H9 (cell line): ENCODE measurements at regions not wholly inside any gene's neighbourhood (a gene's known extent, or its start where the extent isn't known, plus 50 kb on each side); places are given as distances from the start of the nearest gene placed in this dataset.

Experiments
- DNase-seq: peaks from one replicate; pipeline ENCODE4 v3.0.0-alpha.2; 2017
- H2AFZ ChIP-seq: one replicate; pipeline ENCODE4 v1.6.1; 2013; ENCODE audit warnings: mild to moderate bottlenecking, low read length, control low read depth, moderate library complexity
- H2AK5ac ChIP-seq: 2 replicates; pipeline ENCODE4 v1.6.1; 2013; ENCODE audit warnings: low read length, control low read depth, mixed read lengths; ENCODE audit not compliant: insufficient read length
- H2BK120ac ChIP-seq: one replicate; pipeline ENCODE4 v1.6.1; 2013; ENCODE audit warnings: low read depth, mild to moderate bottlenecking, low read length, control low read depth, inconsistent platforms; ENCODE audit not compliant: poor library complexity, severe bottlenecking
- H2BK12ac ChIP-seq: 2 replicates; pipeline ENCODE4 v1.6.1; 2013; ENCODE audit warnings: low read length, control low read depth, mixed read lengths, low read depth; ENCODE audit not compliant: insufficient read length
- H2BK15ac ChIP-seq: 2 replicates; pipeline ENCODE4 v1.6.1; 2013; ENCODE audit warnings: low read depth, low read length, control low read depth
- H2BK20ac ChIP-seq: one replicate; pipeline ENCODE4 v1.6.1; 2013; ENCODE audit warnings: low read depth, mild to moderate bottlenecking, low read length, control low read depth, inconsistent platforms; ENCODE audit not compliant: poor library complexity, severe bottlenecking
- H2BK5ac ChIP-seq: 2 replicates; pipeline ENCODE4 v1.6.1; 2013; ENCODE audit warnings: low read length, control low read depth, mixed read lengths; ENCODE audit not compliant: insufficient read length
- H3K14ac ChIP-seq: 2 replicates; pipeline ENCODE4 v1.6.1; 2013; ENCODE audit warnings: low read length, control low read depth; ENCODE audit not compliant: insufficient read depth
- H3K18ac ChIP-seq: 2 replicates; pipeline ENCODE4 v1.6.1; 2013; ENCODE audit warnings: low read depth, mild to moderate bottlenecking, mixed read lengths, low read length, control low read depth; ENCODE audit not compliant: insufficient read length
- H3K23ac ChIP-seq: 2 replicates; pipeline ENCODE4 v1.6.1; 2013; ENCODE audit warnings: low read length, control low read depth, mixed read lengths, low read depth; ENCODE audit not compliant: insufficient read length
- H3K23me2 ChIP-seq: 2 replicates; pipeline ENCODE4 v1.6.1; 2013; ENCODE audit warnings: low read depth, mild to moderate bottlenecking, mixed read lengths, low read length, control low read depth; ENCODE audit not compliant: insufficient read length, poor library complexity, severe bottlenecking
- H3K27ac ChIP-seq: 2 replicates; pipeline ENCODE4 v1.5.1; 2013; ENCODE audit warnings: low read length, control low read depth, mixed read lengths, low read depth; ENCODE audit not compliant: insufficient read length
- H3K27me3 ChIP-seq: 2 replicates; pipeline ENCODE4 v1.6.1; 2013; ENCODE audit warnings: low read length, control low read depth, inconsistent platforms; ENCODE audit not compliant: insufficient read depth
- H3K4ac ChIP-seq: 2 replicates; pipeline ENCODE4 v1.6.1; 2013; ENCODE audit warnings: low read depth, mild to moderate bottlenecking, control low read depth, inconsistent platforms, low read length, moderate library complexity
- H3K4me1 ChIP-seq: 2 replicates; pipeline ENCODE4 v1.6.1; 2013; ENCODE audit warnings: low read length, control low read depth, inconsistent platforms; ENCODE audit not compliant: insufficient read depth
- H3K4me2 ChIP-seq: 2 replicates; pipeline ENCODE4 v1.6.1; 2013; ENCODE audit warnings: low read length, control low read depth, mixed read lengths; ENCODE audit not compliant: insufficient read length, insufficient read depth
- H3K56ac ChIP-seq: 2 replicates; pipeline ENCODE4 v1.6.1; 2013; ENCODE audit warnings: low read depth, mild to moderate bottlenecking, mixed read lengths, low read length, control low read depth; ENCODE audit not compliant: insufficient read length
- H3K79me1 ChIP-seq: 2 replicates; pipeline ENCODE4 v1.6.1; 2013; ENCODE audit warnings: low read depth, mild to moderate bottlenecking, moderate library complexity, low read length, control low read depth, inconsistent platforms; ENCODE audit not compliant: insufficient read depth, poor library complexity, severe bottlenecking
- H3K79me2 ChIP-seq: 2 replicates; pipeline ENCODE4 v1.6.1; 2013; ENCODE audit warnings: low read length, control low read depth, inconsistent platforms; ENCODE audit not compliant: insufficient read depth
- H3K9ac ChIP-seq: 2 replicates; pipeline ENCODE4 v1.6.1; 2013; ENCODE audit warnings: low read length, control low read depth, mixed read lengths; ENCODE audit not compliant: insufficient read length; ENCODE audit errors: extremely low read depth
- H3K9me3 ChIP-seq: one replicate; pipeline ENCODE4 v1.6.1; 2013; ENCODE audit warnings: low read depth, low read length, inconsistent platforms; ENCODE audit not compliant: control insufficient read depth
- H3T11ph ChIP-seq: one replicate; pipeline ENCODE4 v1.6.1; 2013; ENCODE audit warnings: mild to moderate bottlenecking, low read length, control low read depth, inconsistent platforms
- H4K20me1 ChIP-seq: one replicate; pipeline ENCODE4 v1.6.1; 2013; ENCODE audit not compliant: control insufficient read depth, insufficient read length, insufficient read depth
- H4K5ac ChIP-seq: 2 replicates; pipeline ENCODE4 v1.6.1; 2013; ENCODE audit warnings: low read depth, mild to moderate bottlenecking, mixed read lengths, low read length, control low read depth; ENCODE audit not compliant: insufficient read length
- H4K8ac ChIP-seq: replicated peaks from 2 replicates; pipeline ENCODE4 v1.6.1; 2013; ENCODE audit warnings: low read length, control low read depth, mixed read lengths, low read depth; ENCODE audit not compliant: insufficient read length
- H4K91ac ChIP-seq: 2 replicates; pipeline ENCODE4 v1.6.1; 2013; ENCODE audit warnings: low read depth, mild to moderate bottlenecking, moderate library complexity, mixed read lengths, low read length, control low read depth; ENCODE audit not compliant: insufficient read length
- H3K27ac Mint-ChIP-seq, 3 experiments: 2 replicates in 2 of 3; 3 replicates in 1 of 3; pipeline ENCODE4 v1.8.0; 2020 to 2021; ENCODE audit warnings: mixed read lengths in 3 of 3, mild to moderate bottlenecking in 1 of 3, moderate library complexity in 1 of 3
- H3K27me3 Mint-ChIP-seq: 2 replicates; pipeline ENCODE4 v1.8.0; 2021; ENCODE audit warnings: low read depth, mild to moderate bottlenecking, moderate library complexity, mixed read lengths
- H3K36me3 Mint-ChIP-seq, 3 experiments: 2 replicates in 2 of 3; 3 replicates in 1 of 3; pipeline ENCODE4 v1.8.0; 2020 to 2021; ENCODE audit warnings: low read depth in 3 of 3, mixed read lengths in 3 of 3; ENCODE audit not compliant: insufficient read depth in 1 of 3
- H3K4me1 Mint-ChIP-seq, 2 experiments: 2 replicates each; pipeline ENCODE4 v1.8.0; 2020; ENCODE audit warnings: mixed read lengths in 2 of 2
- H3K4me3 Mint-ChIP-seq, 2 experiments: 2 replicates in 1 of 2; 3 replicates in 1 of 2; pipeline ENCODE4 v1.8.0; 2020 to 2021; ENCODE audit warnings: mild to moderate bottlenecking in 2 of 2, mixed read lengths in 2 of 2, moderate library complexity in 1 of 2
- H3K9me3 Mint-ChIP-seq, 2 experiments: 2 replicates in 1 of 2; 3 replicates in 1 of 2; pipeline ENCODE4 v1.8.0; 2020; ENCODE audit warnings: mild to moderate bottlenecking in 2 of 2, mixed read lengths in 2 of 2, moderate library complexity in 1 of 2
- CTCF ChIP-seq: fragments of 200-600 bp; sonication (generic); conservative IDR thresholded peaks from 3 replicates; pipeline ENCODE4 v1.8.0; 2021; ENCODE audit warnings: antibody characterized with exemption, mild to moderate bottlenecking
- WGBS: extraction: QIAGEN DNeasy Blood & Tissue Kit; methylation state at CpG from one replicate; pipeline ENCODE4 v1.1.7; 2013; ENCODE audit warnings: missing lambda C conversion rate, low lambda C conversion rate, mixed read lengths; ENCODE audit not compliant: insufficient read length; ENCODE audit errors: extremely low coverage; 5-methylcytosine and 5-hydroxymethylcytosine counted together

- H2BK12ac ChIP-seq = no peak overlapping the region
- DNase-seq = no peak
- H3K56ac ChIP-seq = no peak overlapping the region
- no peaks in the 10 kb centered on the region for H3K79me1 ChIP-seq
- no CpG with 5 or more reads among the region's 11 CpGs for WGBS
- no peaks in the 10 kb centered on the region for H3K9me3 ChIP-seq
- no peak overlapping the region for H3K4ac ChIP-seq
- TF ChIP-seq CTCF = no peak
- H3K27ac Mint-ChIP-seq = no peak overlapping the region
- no peaks in the 10 kb centered on the region; a peak in 1 of 5 replicates for H3K9me3 Mint-ChIP-seq
- H4K20me1 ChIP-seq = no peaks in the 10 kb centered on the region
- no peak overlapping the region for H3K9ac ChIP-seq
- H3K36me3 Mint-ChIP-seq = no peaks in the 10 kb centered on the region
- no peak overlapping the region for H3K27ac ChIP-seq
- H3K27me3 Mint-ChIP-seq = peaks cover 44% of the 10 kb centered on the region
- H4K5ac ChIP-seq = no peak overlapping the region
- H3T11ph ChIP-seq = no peak overlapping the region
- no peaks in the 10 kb centered on the region for H3K27me3 ChIP-seq
- no peaks in the 10 kb centered on the region for H3K4me1 ChIP-seq
- no peaks in the 10 kb centered on the region for H3K79me2 ChIP-seq
- H3K23me2 ChIP-seq = no peaks in the 10 kb centered on the region
- H3K14ac ChIP-seq = no peak overlapping the region
- no peak overlapping the region for H3K23ac ChIP-seq
- no peak overlapping the region for H3K18ac ChIP-seq
- no peak overlapping the region for H2BK20ac ChIP-seq
- H3K4me2 ChIP-seq = no peak overlapping the region
- H2BK15ac ChIP-seq = no peak overlapping the region
- H2BK5ac ChIP-seq = no peak overlapping the region
- H2AK5ac ChIP-seq = no peak overlapping the region
- no peak overlapping the region for H3K4me3 Mint-ChIP-seq
- peaks cover 10 to 25% of the 10 kb centered on the region in 2 experiments for H3K4me1 Mint-ChIP-seq
- H4K8ac ChIP-seq = no peak overlapping the region
- H2BK120ac ChIP-seq = no peak overlapping the region
- no peak overlapping the region for H4K91ac ChIP-seq
- H2AFZ ChIP-seq = no peak overlapping the region
These were observed 80.6 kb upstream of the SLC22A11 start for GRCh38 chr11:64475145-64475544.
